H1 (cell line): ENCODE measurements at regions not wholly inside any gene's neighbourhood (a gene's known extent, or its start where the extent isn't known, plus 50 kb on each side); places are given as distances from the start of the nearest gene placed in this dataset.

ENCODE experiments used
- CTCF ChIA-PET: fragments of 300-600 bp; sonication (Branson Sonifier 250); formaldehyde crosslinking; loops from one replicate; lab custom pipeline; 2021; ENCODE audit not compliant: partially characterized antibody; lab: Charles Lee
- POLR2A ChIA-PET: fragments of 300-600 bp; sonication (Branson Sonifier 250); formaldehyde crosslinking; loops from one replicate; lab custom pipeline; 2021; ENCODE audit warnings: inconsistent platforms; ENCODE audit not compliant: partially characterized antibody; lab: Charles Lee
- DNase-seq, 2 experiments: peaks; one replicate each; pipeline versions ENCODE4 v3.0.0 to v3.0.0-alpha.2; 2010 to 2022; ENCODE audit warnings: low spot score in 2 of 2, low read depth in 1 of 2, mixed read lengths in 1 of 2
- FAIRE-seq: peaks from 2 replicates; lab custom pipeline; 2011; peaks lifted over from hg19 to GRCh38; lab: Jason Lieb, UNC
- H2AFZ ChIP-seq: 2 replicates; pipeline ENCODE4 v1.8.1; 2012; ENCODE audit warnings: low read length, inconsistent platforms
- H2AK5ac ChIP-seq: 2 replicates; pipeline ENCODE4 v1.6.1; 2013; ENCODE audit warnings: low read depth, low read length
- H2BK120ac ChIP-seq: replicated peaks from 2 replicates; pipeline ENCODE3; 2013; ENCODE audit warnings: low read depth, low read length, inconsistent platforms
- H2BK12ac ChIP-seq: 2 replicates; pipeline ENCODE4 v1.6.1; 2013; ENCODE audit warnings: low read depth, low read length
- H2BK15ac ChIP-seq: 2 replicates; pipeline ENCODE4 v1.6.1; 2013; ENCODE audit warnings: low read length
- H2BK20ac ChIP-seq: 2 replicates; pipeline ENCODE4 v1.6.1; 2013; ENCODE audit warnings: low read length
- H2BK5ac ChIP-seq: 2 replicates; pipeline ENCODE4 v1.6.1; 2013; ENCODE audit warnings: low read depth, low read length
- H3K14ac ChIP-seq: 2 replicates; pipeline ENCODE4 v1.6.1; 2013; ENCODE audit warnings: inconsistent platforms; ENCODE audit not compliant: insufficient read length
- H3K18ac ChIP-seq: 2 replicates; pipeline ENCODE4 v1.6.1; 2013; ENCODE audit warnings: low read length; ENCODE audit errors: extremely low read depth
- H3K23ac ChIP-seq: 2 replicates; pipeline ENCODE4 v1.6.1; 2013; ENCODE audit warnings: inconsistent platforms; ENCODE audit not compliant: insufficient read length
- H3K23me2 ChIP-seq: 2 replicates; pipeline ENCODE4 v1.6.1; 2013; ENCODE audit warnings: low read depth, low read length
- H3K27ac ChIP-seq: 2 replicates; pipeline ENCODE4 v1.6.1; 2011; ENCODE audit warnings: low read depth, low read length, inconsistent platforms
- H3K27me3 ChIP-seq, 4 experiments: replicated peaks in 1 of 4; 1 replicate in 1 of 4; 2 replicates in 3 of 4; pipeline versions ENCODE4 v1.6.1 to v1.8.1; 2011 to 2013; ENCODE audit warnings: low read length in 3 of 4, mild to moderate bottlenecking in 3 of 4, inconsistent platforms in 2 of 4, mixed read lengths in 2 of 4, moderate library complexity in 1 of 4; ENCODE audit not compliant: control insufficient read depth in 3 of 4, insufficient read depth in 3 of 4; ENCODE audit errors: extremely low read depth in 1 of 4
- H3K36me3 ChIP-seq, 4 experiments: 2 replicates each; pipeline versions ENCODE4 v1.6.1 to v1.8.1; 2011 to 2013; ENCODE audit warnings: mild to moderate bottlenecking in 4 of 4, low read length in 3 of 4, moderate library complexity in 2 of 4, control low read depth in 1 of 4, inconsistent platforms in 1 of 4; ENCODE audit not compliant: insufficient read depth in 4 of 4, control insufficient read depth in 2 of 4
- H3K4ac ChIP-seq: replicated peaks from 2 replicates; pipeline ENCODE3; 2013; ENCODE audit warnings: low read length, low read depth, mixed read lengths, inconsistent platforms; ENCODE audit not compliant: insufficient read length
- H3K4me1 ChIP-seq, 4 experiments: replicated peaks in 1 of 4; 1 replicate in 1 of 4; 2 replicates in 3 of 4; pipeline versions ENCODE4 v1.6.1 to v1.8.1; 2011 to 2013; ENCODE audit warnings: low read length in 3 of 4, inconsistent platforms in 2 of 4, mixed read lengths in 1 of 4; ENCODE audit not compliant: insufficient read depth in 4 of 4, control insufficient read depth in 3 of 4
- H3K4me2 ChIP-seq, 2 experiments: 2 replicates each; pipeline versions ENCODE4 v1.6.1 to v1.8.1; 2011 to 2013; ENCODE audit warnings: low read depth in 2 of 2, low read length in 2 of 2, control low read depth in 1 of 2, inconsistent platforms in 1 of 2, mild to moderate bottlenecking in 1 of 2; ENCODE audit not compliant: insufficient read depth in 1 of 2
- H3K4me3 ChIP-seq, 4 experiments: fragments of 200-600, 300-600 bp in 1 of 4; sonication (generic), shearing (Covaris generic), sonication (Bioruptor Twin) in 1 of 4; 2 replicates each; pipeline versions ENCODE4 v1.5.1 to v1.8.1; 2011 to 2016; ENCODE audit warnings: low read length in 4 of 4, low read depth in 3 of 4, control low read depth in 2 of 4, inconsistent platforms in 2 of 4, mild to moderate bottlenecking in 2 of 4, mixed read lengths in 1 of 4, moderate library complexity in 1 of 4; ENCODE audit not compliant: insufficient read depth in 2 of 4; ENCODE audit errors: extremely low read depth in 1 of 4
- H3K56ac ChIP-seq: replicated peaks from 2 replicates; pipeline ENCODE3; 2013; ENCODE audit warnings: low read depth, mild to moderate bottlenecking, mixed read lengths, low read length, inconsistent platforms; ENCODE audit not compliant: insufficient read length
- H3K79me1 ChIP-seq: 2 replicates; pipeline ENCODE4 v1.6.1; 2013; ENCODE audit warnings: low read depth, low read length, control low read depth
- H3K79me2 ChIP-seq, 2 experiments: 2 replicates each; pipeline versions ENCODE4 v1.6.1 to v1.8.1; 2012 to 2013; ENCODE audit warnings: low read length in 2 of 2, mild to moderate bottlenecking in 2 of 2, inconsistent platforms in 1 of 2; ENCODE audit not compliant: insufficient read depth in 2 of 2, control insufficient read depth in 1 of 2
- H3K9ac ChIP-seq, 4 experiments: replicated peaks in 1 of 4; 1 replicate in 1 of 4; 2 replicates in 3 of 4; pipeline versions ENCODE4 v1.6.1 to v1.8.1; 2011 to 2013; ENCODE audit warnings: low read depth in 3 of 4, low read length in 3 of 4, control low read depth in 2 of 4, mild to moderate bottlenecking in 2 of 4, moderate library complexity in 2 of 4, inconsistent platforms in 1 of 4; ENCODE audit errors: extremely low read depth in 1 of 4
- H3K9me3 ChIP-seq, 2 experiments: 2 replicates each; pipeline versions ENCODE4 v1.6.1 to v1.8.1; 2012 to 2013; ENCODE audit warnings: mild to moderate bottlenecking in 2 of 2, moderate library complexity in 2 of 2, control low read depth in 1 of 2, inconsistent platforms in 1 of 2, low read depth in 1 of 2, low read length in 1 of 2, mixed read lengths in 1 of 2; ENCODE audit not compliant: insufficient read depth in 2 of 2
- H4K20me1 ChIP-seq, 2 experiments: replicated peaks in 1 of 2; 2 replicates each; pipeline versions ENCODE3 to v1.8.1; 2011 to 2013; ENCODE audit warnings: inconsistent platforms in 2 of 2, low read length in 2 of 2, mild to moderate bottlenecking in 1 of 2; ENCODE audit not compliant: insufficient read depth in 2 of 2, control insufficient read depth in 1 of 2
- H4K5ac ChIP-seq: 2 replicates; pipeline ENCODE4 v1.6.1; 2013; ENCODE audit warnings: low read length, low read depth, mixed read lengths, inconsistent platforms; ENCODE audit not compliant: insufficient read length
- H4K8ac ChIP-seq: 2 replicates; pipeline ENCODE4 v1.8.0; 2013; ENCODE audit warnings: mild to moderate bottlenecking, moderate library complexity, low read length, inconsistent platforms; ENCODE audit not compliant: insufficient read depth; ENCODE audit errors: extremely low read depth
- H4K91ac ChIP-seq: replicated peaks from 2 replicates; pipeline ENCODE3; 2013; ENCODE audit warnings: low read length, mixed read lengths, inconsistent platforms; ENCODE audit not compliant: insufficient read length
- ASH2L ChIP-seq: fragments of 200-600, 300-600 bp; sonication (generic); IDR thresholded peaks from one replicate; pipeline ENCODE4 v1.7.1; 2017; ENCODE audit warnings: low read length
- BCL11A ChIP-seq, 2 experiments: IDR thresholded peaks; one replicate each; pipeline ENCODE4 v1.6.1; 2011; ENCODE audit warnings: low read depth in 2 of 2, low read length in 2 of 2, mild to moderate bottlenecking in 2 of 2
- CREB1 ChIP-seq: IDR thresholded peaks from 2 replicates; pipeline ENCODE4 v1.6.1; 2012; ENCODE audit warnings: inconsistent platforms
- CTCF ChIP-seq, 3 experiments: IDR thresholded peaks; 1 replicate in 2 of 3; 2 replicates in 1 of 3; pipeline versions ENCODE4 v1.5.1 to v1.6.1; 2011; ENCODE audit warnings: low read length in 3 of 3, mild to moderate bottlenecking in 3 of 3, inconsistent platforms in 2 of 3, low read depth in 1 of 3, moderate library complexity in 1 of 3; ENCODE audit not compliant: insufficient read depth in 1 of 3; ENCODE audit errors: control extremely low read depth in 1 of 3
- FOSL1 ChIP-seq: IDR thresholded peaks from 2 replicates; pipeline ENCODE4 v1.6.1; 2011; ENCODE audit warnings: mild to moderate bottlenecking, low read depth, low read length, moderate library complexity; ENCODE audit not compliant: insufficient read depth
- KDM1A ChIP-seq: fragments of 200-600, 300-600 bp; sonication (generic); IDR thresholded peaks from 2 replicates; pipeline ENCODE4 v1.7.1; 2016; ENCODE audit warnings: mild to moderate bottlenecking, low read length, borderline replicate concordance
- KDM4A ChIP-seq: IDR thresholded peaks from one replicate; pipeline ENCODE4 v1.7.1; 2012; ENCODE audit warnings: low read depth, mild to moderate bottlenecking, moderate library complexity, low read length, inconsistent platforms; ENCODE audit not compliant: severe bottlenecking
- RAD21 ChIP-seq, 2 experiments: IDR thresholded peaks in 1 of 2; conservative IDR thresholded peaks in 1 of 2; 2 replicates each; pipeline ENCODE4 v1.6.1; 2011; ENCODE audit warnings: low read depth in 2 of 2, low read length in 2 of 2, improper control_type of control experiment in 1 of 2, inconsistent platforms in 1 of 2, mild to moderate bottlenecking in 1 of 2, moderate library complexity in 1 of 2
- SAP30 ChIP-seq: fragments of 300-600 bp; sonication (generic); IDR thresholded peaks from 2 replicates; pipeline ENCODE4 v1.7.1; 2012; ENCODE audit warnings: low read length, moderate library complexity, mild to moderate bottlenecking, inconsistent platforms; ENCODE audit not compliant: insufficient read depth, insufficient replicate concordance
- SIN3A ChIP-seq, 2 experiments: IDR thresholded peaks in 1 of 2; conservative IDR thresholded peaks in 1 of 2; 2 replicates each; pipeline ENCODE4 v1.6.1; 2011 to 2012; ENCODE audit warnings: low read length in 2 of 2, improper control_type of control experiment in 1 of 2, low read depth in 1 of 2, mild to moderate bottlenecking in 1 of 2
- SUZ12 ChIP-seq: fragments of 200-600 bp; sonication (generic); IDR thresholded peaks from 2 replicates; pipeline ENCODE4 v1.6.1; 2012; ENCODE audit warnings: mild to moderate bottlenecking, inconsistent platforms, low read length, moderate library complexity, mixed read lengths
- TAF1 ChIP-seq: IDR thresholded peaks from 2 replicates; pipeline ENCODE4 v1.6.1; 2011; ENCODE audit warnings: mild to moderate bottlenecking, low read depth, low read length
- WGBS, 2 experiments: shearing (Covaris generic) in 1 of 2; methylation state at CpG; one replicate each; pipeline versions ENCODE4 v1.1.6 to v1.1.7; 2013 to 2015; ENCODE audit warnings: low lambda C conversion rate in 2 of 2, mixed read lengths in 2 of 2, inconsistent platforms in 1 of 2, low coverage in 1 of 2, missing lambda C conversion rate in 1 of 2; ENCODE audit not compliant: insufficient replicate concordance in 2 of 2, insufficient coverage in 1 of 2, insufficient read length in 1 of 2; ENCODE audit errors: extremely low coverage in 1 of 2, missing lambda C conversion rate in 1 of 2; 5-methylcytosine and 5-hydroxymethylcytosine counted together

- H2AK5ac ChIP-seq: no peak overlapping the region
- no peaks in the 10 kb centered on the region for H3K27me3 ChIP-seq
- no peak overlapping the region for H3K56ac ChIP-seq
- ChIA-PET CTCF (interaction anchor here (0.9 to 1.2 kb wide), 2 partner anchors 10 to 20 kb away, joined by 3 read pairs; no protein-coding TSS in a partner anchor), POLR2A (no interaction called here)
- H4K91ac ChIP-seq: no peak overlapping the region
- H3K14ac ChIP-seq: no peak overlapping the region
- H3K9me3 ChIP-seq: no peaks in the 10 kb centered on the region
- no peak overlapping the region; the same call in 1 of the 2 replicates for H4K8ac ChIP-seq
- no peaks in the 10 kb centered on the region for H3K36me3 ChIP-seq
- FAIRE-seq (no peak), DNase-seq (no peak)
- no peaks in the 10 kb centered on the region for H3K79me2 ChIP-seq
- no peak overlapping the region for H2BK20ac ChIP-seq
- no peaks in the 10 kb centered on the region for H3K79me1 ChIP-seq
- no peak overlapping the region for H3K9ac ChIP-seq
- no peak overlapping the region for H3K27ac ChIP-seq
- no peak overlapping the region for H3K4ac ChIP-seq
- 93% methylated on average over 2 of the region's 2 CpGs; no CpG with 5 or more reads in 1 of the 2 experiments for WGBS, 2 experiments
- H4K20me1 ChIP-seq: no peaks in the 10 kb centered on the region
- H3K4me2 ChIP-seq: no peak overlapping the region
- H2BK120ac ChIP-seq: no peak overlapping the region
- no peak overlapping the region for H2AFZ ChIP-seq
- H3K4me1 ChIP-seq: no peaks in the 10 kb centered on the region
- H2BK12ac ChIP-seq: no peak overlapping the region
- H2BK5ac ChIP-seq: no peak overlapping the region
- H3K23ac ChIP-seq: no peak overlapping the region
- no peak overlapping the region for H2BK15ac ChIP-seq
- H3K4me3 ChIP-seq: no peak overlapping the region
- H3K23me2 ChIP-seq: no peaks in the 10 kb centered on the region
- H3K18ac ChIP-seq: no peak overlapping the region
- H4K5ac ChIP-seq: no peak overlapping the region
- TF ChIP-seq SIN3A (conservative IDR thresholded peaks at IDR 0.05 in 1 of 2, IDR thresholded peaks at IDR 0.05 in 1 of 2; ENCODE audit: low read depth in 1 of 2, low read length in 2 of 2) (no peak), KDM4A (no peak), CREB1 (no peak), SAP30 (no peak), RAD21 (IDR thresholded peaks at IDR 0.05 in 1 of 2, conservative IDR thresholded peaks at IDR 0.05 in 1 of 2; ENCODE audit: low read depth in 2 of 2, low read length in 2 of 2) (no peak), ASH2L (no peak), CTCF (IDR thresholded peaks at IDR 0.05; ENCODE audit: control extremely low read depth in 1 of 3, insufficient read depth in 1 of 3, low read depth in 1 of 3, low read length in 3 of 3) (no peak), SUZ12 (no peak), BCL11A (IDR thresholded peaks at IDR 0.05; ENCODE audit: low read depth in 2 of 2, low read length in 2 of 2) (no peak), FOSL1 (no peak), TAF1 (no peak), KDM1A (no peak)
These were observed 651.8 kb downstream of the COL12A1 start for GRCh38 chr6:74554041-74554440.
